8988T (cell line): ENCODE measurements at regions not wholly inside any gene's neighbourhood (a gene's known extent, or its start where the extent isn't known, plus 50 kb on each side); places are given as distances from the start of the nearest gene placed in this dataset.

Source experiments
- DNase-seq: peaks from one replicate; pipeline ENCODE4 v3.0.0; 2011

- DNase-seq, result no peak
These were observed 109.6 kb downstream of the ENGASE start for GRCh38 chr17:79184219-79184618.

- no peak for DNase-seq
These were observed 108.9 kb downstream of the ENGASE start for GRCh38 chr17:79183293-79184158.

- DNase-seq, result no peak
These were observed 108.3 kb downstream of the ENGASE start for GRCh38 chr17:79183043-79183292.

GRCh38 chr17:79182176-79183042, 107.8 kb downstream of the ENGASE start:
- no peak for DNase-seq

- no peak for DNase-seq
These were observed 105.9 kb downstream of the ENGASE start for GRCh38 chr17:79180358-79181005.

- DNase-seq, result no peak
These were observed 104.7 kb downstream of the ENGASE start for GRCh38 chr17:79179334-79179733.

- no peak for DNase-seq
These were observed 103.3 kb downstream of the ENGASE start for GRCh38 chr17:79177877-79178276.

- DNase-seq, result no peak
These were observed 102.4 kb downstream of the ENGASE start for GRCh38 chr17:79176792-79177601.

- no peak for DNase-seq
These were observed 100.6 kb downstream of the ENGASE start for GRCh38 chr17:79174905-79175856.

GRCh38 chr17:79174193-79174765, 99.7 kb downstream of the ENGASE start:
- DNase-seq, result no peak

- no peak for DNase-seq
These were observed 96.6 kb downstream of the ENGASE start for GRCh38 chr17:79171188-79171587.

GRCh38 chr17:79169861-79170260, 95.2 kb downstream of the ENGASE start:
- no peak for DNase-seq

- DNase-seq, result no peak
These were observed 94.7 kb downstream of the ENGASE start for GRCh38 chr17:79169366-79169765.

GRCh38 chr17:79168486-79169055, 93.9 kb downstream of the ENGASE start:
- DNase-seq, result no peak

- DNase-seq, result no peak
These were observed 92.9 kb downstream of the ENGASE start for GRCh38 chr17:79167486-79167885.

- no peak for DNase-seq
These were observed 91.3 kb downstream of the ENGASE start for GRCh38 chr17:79165756-79166473.

- DNase-seq, result no peak
These were observed 90.5 kb downstream of the ENGASE start for GRCh38 chr17:79164913-79165695.

- no peak for DNase-seq
These were observed 89.8 kb downstream of the ENGASE start for GRCh38 chr17:79164408-79164807.

- DNase-seq, result no peak
These were observed 88.4 kb downstream of the ENGASE start for GRCh38 chr17:79163071-79163470.
